ENCODE measurements at regions not wholly inside any gene's neighbourhood (a gene's known extent, or its start where the extent isn't known, plus 50 kb on each side); places are given as distances from the start of the nearest gene placed in this dataset.

DNA sequence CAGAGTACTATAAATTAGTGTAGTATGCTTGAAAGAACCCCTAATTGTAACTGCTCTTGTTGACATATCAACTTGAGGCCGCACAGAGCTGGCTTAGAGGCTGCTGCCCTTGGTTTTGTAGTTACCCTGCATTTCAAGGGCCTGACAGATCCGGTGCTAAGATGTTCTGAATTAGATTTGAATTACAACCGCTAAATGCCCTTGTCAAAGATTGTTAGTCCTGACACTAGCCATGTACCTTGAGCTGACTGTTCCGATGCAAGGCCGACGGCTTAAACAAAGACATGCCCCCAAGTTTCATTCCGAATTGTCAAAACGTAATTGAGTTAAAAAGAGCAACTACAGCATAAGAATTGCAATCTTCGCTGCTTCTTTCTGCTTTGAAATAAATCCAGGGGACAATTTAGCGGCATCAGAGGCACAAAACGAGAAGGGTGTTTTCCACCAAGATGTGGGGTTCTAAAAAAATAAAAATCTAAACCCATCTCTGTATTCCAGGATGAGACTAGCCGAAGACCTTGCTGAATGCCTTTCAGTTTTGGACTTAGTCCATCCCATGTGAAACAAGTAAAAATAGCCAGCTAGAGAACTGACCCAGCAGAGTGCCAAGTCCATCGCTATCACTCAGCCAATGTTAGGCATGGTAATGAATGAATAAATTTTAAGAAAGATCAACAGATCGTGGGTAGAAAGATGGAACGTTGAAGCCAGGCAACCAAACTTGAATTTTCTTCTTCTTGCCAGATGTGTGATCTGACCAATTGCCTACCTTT is 148.7 kb downstream of the DICER1 start:
- in situ Hi-C loops (cut with HindIII; ENCODE audit: low pct_unique_long_range_greater_than_20kb, low sequenced_read_pairs): no loop called here
- H3K4me1 ChIP-seq (ENCODE audit: control insufficient read depth, insufficient read depth, low read length): no peaks in the 10 kb centered on the region
- TF ChIP-seq, protein P1, sequence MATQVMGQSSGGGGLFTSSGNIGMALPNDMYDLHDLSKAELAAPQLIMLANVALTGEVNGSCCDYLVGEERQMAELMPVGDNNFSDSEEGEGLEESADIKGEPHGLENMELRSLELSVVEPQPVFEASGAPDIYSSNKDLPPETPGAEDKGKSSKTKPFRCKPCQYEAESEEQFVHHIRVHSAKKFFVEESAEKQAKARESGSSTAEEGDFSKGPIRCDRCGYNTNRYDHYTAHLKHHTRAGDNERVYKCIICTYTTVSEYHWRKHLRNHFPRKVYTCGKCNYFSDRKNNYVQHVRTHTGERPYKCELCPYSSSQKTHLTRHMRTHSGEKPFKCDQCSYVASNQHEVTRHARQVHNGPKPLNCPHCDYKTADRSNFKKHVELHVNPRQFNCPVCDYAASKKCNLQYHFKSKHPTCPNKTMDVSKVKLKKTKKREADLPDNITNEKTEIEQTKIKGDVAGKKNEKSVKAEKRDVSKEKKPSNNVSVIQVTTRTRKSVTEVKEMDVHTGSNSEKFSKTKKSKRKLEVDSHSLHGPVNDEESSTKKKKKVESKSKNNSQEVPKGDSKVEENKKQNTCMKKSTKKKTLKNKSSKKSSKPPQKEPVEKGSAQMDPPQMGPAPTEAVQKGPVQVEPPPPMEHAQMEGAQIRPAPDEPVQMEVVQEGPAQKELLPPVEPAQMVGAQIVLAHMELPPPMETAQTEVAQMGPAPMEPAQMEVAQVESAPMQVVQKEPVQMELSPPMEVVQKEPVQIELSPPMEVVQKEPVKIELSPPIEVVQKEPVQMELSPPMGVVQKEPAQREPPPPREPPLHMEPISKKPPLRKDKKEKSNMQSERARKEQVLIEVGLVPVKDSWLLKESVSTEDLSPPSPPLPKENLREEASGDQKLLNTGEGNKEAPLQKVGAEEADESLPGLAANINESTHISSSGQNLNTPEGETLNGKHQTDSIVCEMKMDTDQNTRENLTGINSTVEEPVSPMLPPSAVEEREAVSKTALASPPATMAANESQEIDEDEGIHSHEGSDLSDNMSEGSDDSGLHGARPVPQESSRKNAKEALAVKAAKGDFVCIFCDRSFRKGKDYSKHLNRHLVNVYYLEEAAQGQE (IDR thresholded peaks at IDR 0.05; ENCODE audit: insufficient read depth in 1 of 2, low read depth in 2 of 2, low read length in 1 of 2): no peak
- TF ChIP-seq, protein P2, sequence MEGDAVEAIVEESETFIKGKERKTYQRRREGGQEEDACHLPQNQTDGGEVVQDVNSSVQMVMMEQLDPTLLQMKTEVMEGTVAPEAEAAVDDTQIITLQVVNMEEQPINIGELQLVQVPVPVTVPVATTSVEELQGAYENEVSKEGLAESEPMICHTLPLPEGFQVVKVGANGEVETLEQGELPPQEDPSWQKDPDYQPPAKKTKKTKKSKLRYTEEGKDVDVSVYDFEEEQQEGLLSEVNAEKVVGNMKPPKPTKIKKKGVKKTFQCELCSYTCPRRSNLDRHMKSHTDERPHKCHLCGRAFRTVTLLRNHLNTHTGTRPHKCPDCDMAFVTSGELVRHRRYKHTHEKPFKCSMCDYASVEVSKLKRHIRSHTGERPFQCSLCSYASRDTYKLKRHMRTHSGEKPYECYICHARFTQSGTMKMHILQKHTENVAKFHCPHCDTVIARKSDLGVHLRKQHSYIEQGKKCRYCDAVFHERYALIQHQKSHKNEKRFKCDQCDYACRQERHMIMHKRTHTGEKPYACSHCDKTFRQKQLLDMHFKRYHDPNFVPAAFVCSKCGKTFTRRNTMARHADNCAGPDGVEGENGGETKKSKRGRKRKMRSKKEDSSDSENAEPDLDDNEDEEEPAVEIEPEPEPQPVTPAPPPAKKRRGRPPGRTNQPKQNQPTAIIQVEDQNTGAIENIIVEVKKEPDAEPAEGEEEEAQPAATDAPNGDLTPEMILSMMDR (IDR thresholded peaks at IDR 0.05): no peak
- TF ChIP-seq SIN3A (IDR thresholded peaks at IDR 0.05; ENCODE audit: borderline replicate concordance, insufficient read depth, low read depth, low read length) (no peak), POLR2AphosphoS5 (IDR thresholded peaks at IDR 0.05; ENCODE audit: low read depth, low read length) (no peak), TCF7L2 (IDR thresholded peaks at IDR 0.05; ENCODE audit: low read depth, low read length) (no peak)
- no peaks in the 10 kb centered on the region for H3K27me3 ChIP-seq (ENCODE audit: control insufficient read depth, insufficient read depth, low read length)
- intact Hi-C loops (cut with micrococcal nuclease; ENCODE audit: unreplicated experiment): no loop called here
- H3K9me3 ChIP-seq (ENCODE audit: control insufficient read depth, insufficient read depth, low read depth, low read length): no peaks in the 10 kb centered on the region
- ChIA-PET POLR2A (no interaction called here), CTCF (no interaction called here)
- BruUV-seq (replicated peaks): no TSS peak
- ATAC-seq: no peak
- no peak overlapping the region for H3K27ac ChIP-seq (ENCODE audit: low read length)
- no peaks in the 10 kb centered on the region for H3K36me3 ChIP-seq (ENCODE audit: control insufficient read depth, insufficient read depth, low read length)
- DNase-seq (ENCODE audit: low read depth, low spot score): no peak
- no peak overlapping the region for H3K4me3 ChIP-seq (ENCODE audit: low read depth in 2 of 2, low read length in 2 of 2)

DNA sequence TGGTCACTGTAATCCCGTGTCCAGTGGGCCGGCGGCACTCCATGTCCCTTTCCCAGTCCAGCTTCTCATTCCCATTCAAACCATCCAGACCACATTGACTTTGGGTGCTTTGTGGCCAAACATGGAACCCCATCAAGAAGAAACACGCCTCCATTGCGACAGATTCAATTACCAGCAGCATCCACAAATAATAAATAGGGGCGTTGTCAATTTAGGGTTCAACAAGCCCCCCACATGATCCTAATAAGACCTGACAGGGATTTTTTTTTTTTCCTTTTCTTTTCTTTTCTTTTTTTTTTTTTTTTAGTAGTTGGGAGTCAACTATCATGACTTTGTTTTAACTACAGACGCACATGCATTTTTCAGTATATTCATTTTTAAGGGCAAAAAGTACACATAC is 149.4 kb downstream of the DICER1 start:
- DNase-seq (ENCODE audit: low read depth, low spot score): no peak
- ATAC-seq: no peak
- ChIA-PET CTCF (no interaction called here), POLR2A (no interaction called here)
- in situ Hi-C loops (cut with HindIII; ENCODE audit: low pct_unique_long_range_greater_than_20kb, low sequenced_read_pairs) (no loop called here), intact Hi-C loops (cut with micrococcal nuclease; ENCODE audit: unreplicated experiment) (no loop called here)
- no TSS peak for BruUV-seq (replicated peaks)
- Histone ChIP-seq H3K27ac (ENCODE audit: low read length) (no peak overlapping the region), H3K4me1 (ENCODE audit: control insufficient read depth, insufficient read depth, low read length) (no peaks in the 10 kb centered on the region), H3K9me3 (ENCODE audit: control insufficient read depth, insufficient read depth, low read depth, low read length) (no peaks in the 10 kb centered on the region), H3K4me3 (ENCODE audit: low read depth in 2 of 2, low read length in 2 of 2) (no peak overlapping the region), H3K27me3 (ENCODE audit: control insufficient read depth, insufficient read depth, low read length) (no peaks in the 10 kb centered on the region), H3K36me3 (ENCODE audit: control insufficient read depth, insufficient read depth, low read length) (no peaks in the 10 kb centered on the region)
- TF ChIP-seq TCF7L2 (IDR thresholded peaks at IDR 0.05; ENCODE audit: low read depth, low read length) (no peak), SIN3A (IDR thresholded peaks at IDR 0.05; ENCODE audit: borderline replicate concordance, insufficient read depth, low read depth, low read length) (no peak), POLR2AphosphoS5 (IDR thresholded peaks at IDR 0.05; ENCODE audit: low read depth, low read length) (no peak)
- TF ChIP-seq, protein P1 (IDR thresholded peaks at IDR 0.05; ENCODE audit: insufficient read depth in 1 of 2, low read depth in 2 of 2, low read length in 1 of 2): no peak
- TF ChIP-seq, protein P2 (IDR thresholded peaks at IDR 0.05): no peak
